HG03432 (cell line): ENCODE measurements at regions not wholly inside any gene's neighbourhood (a gene's known extent, or its start where the extent isn't known, plus 50 kb on each side); places are given as distances from the start of the nearest gene placed in this dataset.
A peak's percentile ranks its signal among the peaks of the same experiment; 100 is the strongest.
"Not testable (repeated sequence)": the region's sequence is repeated elsewhere in the genome, so short reads cannot be mapped to it uniquely, and the experiment has no call there.

Experiments
- ATAC-seq: cut with Tn5 transposase; IDR thresholded peaks from one replicate; pipeline ENCODE4 v1.9.1; 2021; ENCODE audit warnings: mild to moderate bottlenecking, moderate library complexity; ENCODE audit not compliant: unreplicated experiment

GRCh38 chr21:7743940-7744339, 2777.4 kb upstream of the TPTE start:
- ATAC-seq: not testable (repeated sequence)

- peak; percentile 99 for ATAC-seq
Observed at GRCh38 chr21:7744406-7745099, 2776.8 kb upstream of the TPTE start.

GRCh38 chr21:7745100-7745450, 2776.3 kb upstream of the TPTE start:
- ATAC-seq: peak; percentile 83

- ATAC-seq: not testable (repeated sequence)
Observed at GRCh38 chr21:7747964-7748363, 2773.4 kb upstream of the TPTE start.

- not testable (repeated sequence) for ATAC-seq
Observed at GRCh38 chr21:7752611-7753010, 2768.8 kb upstream of the TPTE start.

- ATAC-seq: peak; percentile 95
Observed at GRCh38 chr21:7753380-7753877, 2768.0 kb upstream of the TPTE start.

GRCh38 chr21:7769985-7770384, 2751.4 kb upstream of the TPTE start:
- ATAC-seq: not testable (repeated sequence)

- not testable (repeated sequence) for ATAC-seq
Observed at GRCh38 chr21:7774219-7774618, 2747.2 kb upstream of the TPTE start.

- ATAC-seq: not testable (repeated sequence)
Observed at GRCh38 chr21:7775327-7775984, 2745.9 kb upstream of the TPTE start.

- ATAC-seq: not testable (repeated sequence)
Observed at GRCh38 chr21:7776035-7776434, 2745.3 kb upstream of the TPTE start.

- not testable (repeated sequence) for ATAC-seq
Observed at GRCh38 chr21:7776622-7777021, 2744.8 kb upstream of the TPTE start.

- ATAC-seq: not testable (repeated sequence)
Observed at GRCh38 chr21:7777289-7777688, 2744.1 kb upstream of the TPTE start.

GRCh38 chr21:7787427-7788078, 2733.8 kb upstream of the TPTE start:
- not testable (repeated sequence) for ATAC-seq

- ATAC-seq: not testable (repeated sequence)
Observed at GRCh38 chr21:7793797-7794196, 2727.6 kb upstream of the TPTE start.

- not testable (repeated sequence) for ATAC-seq
Observed at GRCh38 chr21:7797328-7797727, 2724.1 kb upstream of the TPTE start.

GRCh38 chr21:7798446-7798845, 2722.9 kb upstream of the TPTE start:
- not testable (repeated sequence) for ATAC-seq

- ATAC-seq: not testable (repeated sequence)
Observed at GRCh38 chr21:7799697-7800096, 2721.7 kb upstream of the TPTE start.

GRCh38 chr21:7813475-7813874, 2707.9 kb upstream of the TPTE start:
- ATAC-seq: not testable (repeated sequence)

- not testable (repeated sequence) for ATAC-seq
Observed at GRCh38 chr21:7817013-7817412, 2704.4 kb upstream of the TPTE start.

GRCh38 chr21:7819301-7819700, 2702.1 kb upstream of the TPTE start:
- ATAC-seq: not testable (repeated sequence)

- ATAC-seq: not testable (repeated sequence)
Observed at GRCh38 chr21:7825627-7826026, 2695.8 kb upstream of the TPTE start.

- not testable (repeated sequence) for ATAC-seq
Observed at GRCh38 chr21:7826174-7826573, 2695.2 kb upstream of the TPTE start.
